IPS-20b (cell line): ENCODE measurements at regions not wholly inside any gene's neighbourhood (a gene's known extent, or its start where the extent isn't known, plus 50 kb on each side); places are given as distances from the start of the nearest gene placed in this dataset.

Source experiments
- H3K27ac ChIP-seq: one replicate; pipeline ENCODE4 v1.5.1; 2013; ENCODE audit warnings: low read length
- H3K27me3 ChIP-seq: 2 replicates; pipeline ENCODE4 v1.6.1; 2013; ENCODE audit warnings: mild to moderate bottlenecking, low read length, inconsistent platforms; ENCODE audit not compliant: insufficient read depth
- H3K36me3 ChIP-seq: 2 replicates; pipeline ENCODE4 v1.6.1; 2013; ENCODE audit warnings: low read depth, mild to moderate bottlenecking, inconsistent platforms, low read length, moderate library complexity; ENCODE audit not compliant: insufficient read depth
- H3K4me1 ChIP-seq: 2 replicates; pipeline ENCODE4 v1.6.1; 2013; ENCODE audit warnings: mild to moderate bottlenecking, control low read depth, inconsistent platforms, low read length, moderate library complexity; ENCODE audit not compliant: insufficient read depth
- H3K4me3 ChIP-seq: 2 replicates; pipeline ENCODE4 v1.5.1; 2013; ENCODE audit warnings: mild to moderate bottlenecking, low read length, inconsistent platforms
- H3K9ac ChIP-seq: 2 replicates; pipeline ENCODE4 v1.6.1; 2013; ENCODE audit warnings: low read depth, mild to moderate bottlenecking, inconsistent platforms, low read length, moderate library complexity
- H3K9me3 ChIP-seq: 2 replicates; pipeline ENCODE4 v1.6.1; 2013; ENCODE audit warnings: mild to moderate bottlenecking, low read depth, low read length, inconsistent platforms; ENCODE audit not compliant: insufficient read depth

DNA sequence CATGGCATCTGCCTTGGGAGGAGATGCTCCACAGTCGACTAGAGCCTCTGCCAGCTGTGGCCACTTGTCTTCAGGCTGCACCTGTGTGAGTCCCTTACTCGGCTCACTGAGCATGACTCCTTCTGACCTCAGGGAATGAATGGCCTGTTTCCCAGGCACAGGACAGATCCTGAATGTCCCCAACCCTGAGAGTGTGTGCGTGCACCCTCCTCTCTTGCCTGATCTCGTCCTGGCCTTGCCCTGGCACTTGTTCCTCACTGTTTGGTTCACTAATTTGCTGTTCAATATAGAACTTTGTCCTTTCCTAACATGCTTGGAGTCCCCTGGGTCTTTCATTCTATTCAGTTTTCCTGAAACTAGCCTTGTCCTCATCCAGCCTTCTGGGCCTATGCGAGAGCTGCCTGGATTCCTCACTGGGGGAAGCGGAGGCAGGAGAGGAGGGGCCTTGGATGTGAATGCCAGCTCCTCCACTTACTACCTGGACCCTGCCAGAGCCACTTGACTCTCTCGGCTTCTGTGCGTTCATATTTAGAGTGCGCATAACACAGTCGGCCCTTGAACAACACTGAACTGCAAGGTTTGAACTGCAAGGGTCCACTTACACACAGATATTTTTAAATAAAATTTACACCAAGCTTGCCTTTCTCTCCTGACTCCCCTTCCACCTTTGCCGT, 184.8 kb downstream of the ACKR3 start:
- Histone ChIP-seq H3K9me3 (no peaks in the 10 kb centered on the region), H3K4me3 (no peak overlapping the region), H3K27ac (no peak overlapping the region), H3K4me1 (no peaks in the 10 kb centered on the region; the same call in 1 of the 2 replicates), H3K27me3 (no peaks in the 10 kb centered on the region), H3K9ac (no peak overlapping the region), H3K36me3 (no peaks in the 10 kb centered on the region)

- H3K36me3 ChIP-seq: no peaks in the 10 kb centered on the region
- no peaks in the 10 kb centered on the region for H3K27me3 ChIP-seq
- no peaks in the 10 kb centered on the region; the same call in 1 of the 2 replicates for H3K4me1 ChIP-seq
- no peak overlapping the region for H3K27ac ChIP-seq
- no peak overlapping the region for H3K9ac ChIP-seq
- H3K4me3 ChIP-seq: no peak overlapping the region
- H3K9me3 ChIP-seq: no peaks in the 10 kb centered on the region
These were observed 185.7 kb downstream of the ACKR3 start for GRCh38 chr2:236755278-236755840.

DNA sequence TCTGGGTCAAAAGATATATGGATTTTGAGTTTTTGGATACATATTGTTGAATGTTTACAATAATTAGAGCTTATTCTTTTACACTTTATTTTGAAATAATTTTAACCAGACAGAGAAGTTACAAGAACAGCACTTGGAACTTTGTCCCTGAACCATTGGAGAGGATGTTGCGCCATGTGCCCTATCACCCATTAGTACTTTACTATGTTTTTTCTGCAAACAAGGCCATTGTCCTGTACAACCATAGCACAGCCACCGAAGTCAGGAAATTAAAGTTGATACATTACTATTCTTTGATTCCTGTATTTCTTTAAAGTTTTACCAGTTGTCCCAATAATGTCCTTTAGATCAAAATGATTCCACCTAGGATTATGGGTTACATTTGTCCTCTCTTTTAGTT, 188.8 kb downstream of the ACKR3 start:
- H3K27ac ChIP-seq: no peak overlapping the region

GRCh38 chr2:236760246-236760645, 190.6 kb downstream of the ACKR3 start:
- no peak overlapping the region for H3K9ac ChIP-seq
- no peaks in the 10 kb centered on the region for H3K9me3 ChIP-seq
- no peaks in the 10 kb centered on the region for H3K36me3 ChIP-seq
- no peak overlapping the region for H3K27ac ChIP-seq
- H3K27me3 ChIP-seq: no peaks in the 10 kb centered on the region
- no peak overlapping the region for H3K4me3 ChIP-seq
- no peaks in the 10 kb centered on the region for H3K4me1 ChIP-seq

More for the DNA sequence above, 188.8 kb downstream of the ACKR3 start:
- H3K36me3 ChIP-seq: no peaks in the 10 kb centered on the region
- no peak overlapping the region for H3K4me3 ChIP-seq
- no peak overlapping the region for H3K9ac ChIP-seq
- H3K4me1 ChIP-seq: no peaks in the 10 kb centered on the region
- no peaks in the 10 kb centered on the region for H3K27me3 ChIP-seq
- H3K9me3 ChIP-seq: no peaks in the 10 kb centered on the region

GRCh38 chr2:236761358-236761757, 191.7 kb downstream of the ACKR3 start:
- Histone ChIP-seq H3K9ac (no peak overlapping the region), H3K27ac (no peak overlapping the region), H3K4me3 (no peak overlapping the region), H3K9me3 (no peaks in the 10 kb centered on the region), H3K4me1 (no peaks in the 10 kb centered on the region), H3K36me3 (no peaks in the 10 kb centered on the region), H3K27me3 (no peaks in the 10 kb centered on the region)

- Histone ChIP-seq H3K4me1 (no peaks in the 10 kb centered on the region), H3K9ac (no peak overlapping the region), H3K9me3 (no peaks in the 10 kb centered on the region), H3K27me3 (no peaks in the 10 kb centered on the region), H3K36me3 (no peaks in the 10 kb centered on the region), H3K4me3 (no peak overlapping the region), H3K27ac (no peak overlapping the region)
These were observed 193.0 kb downstream of the ACKR3 start for GRCh38 chr2:236762628-236763027.

DNA sequence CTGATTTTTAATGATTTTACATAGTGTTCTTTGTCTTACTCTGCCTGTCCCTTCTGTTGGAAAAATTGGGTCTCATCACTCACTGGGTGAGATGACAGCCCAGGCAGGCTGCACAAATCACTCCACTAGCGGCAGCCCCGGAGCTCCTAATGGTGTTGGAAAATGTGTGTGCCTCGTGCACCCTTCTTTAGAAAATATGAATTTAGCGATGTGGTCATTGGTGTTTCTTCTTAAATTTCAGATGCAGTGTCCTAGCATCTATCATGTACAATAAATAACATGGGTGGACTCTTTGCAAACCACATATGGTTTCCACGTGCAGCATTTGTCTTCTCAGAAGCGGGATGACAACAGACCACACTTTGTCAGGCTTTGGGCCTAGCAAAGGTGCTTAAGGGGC, 194.2 kb downstream of the ACKR3 start:
- Histone ChIP-seq H3K4me3 (no peak overlapping the region), H3K9me3 (no peaks in the 10 kb centered on the region), H3K4me1 (no peaks in the 10 kb centered on the region)

GRCh38 chr2:236764716-236765115, 195.1 kb downstream of the ACKR3 start:
- Histone ChIP-seq H3K27me3 (no peaks in the 10 kb centered on the region), H3K27ac (no peak overlapping the region)

More for the DNA sequence above, 194.2 kb downstream of the ACKR3 start:
- no peak overlapping the region for H3K9ac ChIP-seq
- H3K27ac ChIP-seq: no peak overlapping the region
- H3K36me3 ChIP-seq: no peaks in the 10 kb centered on the region
- no peaks in the 10 kb centered on the region for H3K27me3 ChIP-seq

GRCh38 chr2:236765478-236765877, 195.9 kb downstream of the ACKR3 start:
- Histone ChIP-seq H3K27ac (no peak overlapping the region), H3K4me3 (no peak overlapping the region), H3K9ac (no peak overlapping the region), H3K27me3 (no peaks in the 10 kb centered on the region), H3K4me1 (no peaks in the 10 kb centered on the region), H3K9me3 (no peaks in the 10 kb centered on the region), H3K36me3 (no peaks in the 10 kb centered on the region)

More at GRCh38 chr2:236764716-236765115, 195.1 kb downstream of the ACKR3 start:
- H3K9me3 ChIP-seq: no peaks in the 10 kb centered on the region
- no peak overlapping the region for H3K4me3 ChIP-seq
- no peak overlapping the region for H3K9ac ChIP-seq
- H3K4me1 ChIP-seq: no peaks in the 10 kb centered on the region
- H3K36me3 ChIP-seq: no peaks in the 10 kb centered on the region

DNA sequence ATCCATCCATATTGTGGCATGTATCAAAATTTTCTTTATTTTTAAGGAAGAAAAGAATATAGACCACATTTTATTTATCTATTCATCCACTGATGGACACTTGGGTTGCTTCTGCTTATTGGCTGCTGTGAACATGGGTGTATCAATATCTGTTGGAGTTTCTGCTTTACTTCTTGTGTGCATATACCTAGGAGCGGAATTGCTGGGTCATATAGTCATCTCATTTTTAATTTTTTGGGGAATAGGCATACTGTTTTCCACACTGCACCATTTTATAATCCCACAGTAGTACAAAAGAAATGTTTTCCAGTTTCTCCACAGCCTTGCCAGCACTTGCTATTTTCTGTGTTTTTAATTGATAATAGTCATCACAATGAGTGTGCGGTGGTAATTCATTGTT, 197.2 kb downstream of the ACKR3 start:
- no peak overlapping the region for H3K4me3 ChIP-seq
- no peaks in the 10 kb centered on the region for H3K9me3 ChIP-seq
- H3K27me3 ChIP-seq: no peaks in the 10 kb centered on the region
- no peak overlapping the region for H3K27ac ChIP-seq
- no peaks in the 10 kb centered on the region for H3K36me3 ChIP-seq
- no peak overlapping the region for H3K9ac ChIP-seq
- no peaks in the 10 kb centered on the region for H3K4me1 ChIP-seq

GRCh38 chr2:236767941-236768340, 198.3 kb downstream of the ACKR3 start:
- Histone ChIP-seq H3K9ac (no peak overlapping the region), H3K9me3 (no peaks in the 10 kb centered on the region), H3K4me1 (no peaks in the 10 kb centered on the region), H3K27me3 (no peaks in the 10 kb centered on the region), H3K36me3 (no peaks in the 10 kb centered on the region), H3K4me3 (no peak overlapping the region), H3K27ac (no peak overlapping the region)

DNA sequence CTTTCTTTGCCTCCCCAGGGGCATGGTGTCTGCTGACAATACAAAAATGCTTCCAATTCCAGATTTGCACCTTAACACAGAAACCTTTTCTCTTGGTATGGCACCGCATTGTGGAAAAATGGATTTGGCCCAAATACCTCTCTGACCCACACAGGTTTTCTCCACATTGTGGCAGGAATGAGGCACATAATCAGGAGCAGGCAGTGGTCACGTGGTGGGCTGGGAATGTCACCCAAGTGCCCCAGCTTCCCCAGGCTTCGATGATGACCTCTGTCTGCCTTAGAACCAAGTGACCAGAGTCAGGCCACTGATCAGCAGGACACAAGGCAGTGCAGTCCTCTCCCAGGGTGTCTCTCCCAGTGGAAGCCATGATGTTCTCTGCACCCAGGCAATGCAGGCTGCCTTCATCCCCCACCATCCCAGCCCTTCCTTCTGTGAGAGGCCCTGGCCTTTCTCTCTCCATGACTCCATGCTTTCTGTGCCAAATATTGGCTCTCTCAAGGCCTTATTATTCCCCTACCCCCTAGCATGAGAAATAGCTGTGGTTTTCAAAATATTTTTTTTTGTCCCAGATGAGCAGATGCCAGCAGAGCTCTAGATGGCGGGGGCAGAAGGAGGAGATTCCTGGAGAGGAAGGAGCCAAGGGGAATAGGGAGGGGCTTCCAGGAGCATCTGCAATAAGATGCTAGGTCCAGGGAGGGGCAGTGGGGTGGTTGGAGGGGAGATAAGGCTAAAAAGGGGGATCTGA, 198.9 kb downstream of the ACKR3 start:
- H3K27me3 ChIP-seq: no peaks in the 10 kb centered on the region
- H3K36me3 ChIP-seq: no peaks in the 10 kb centered on the region
- no peak overlapping the region for H3K9ac ChIP-seq
- no peak overlapping the region for H3K27ac ChIP-seq
- no peak overlapping the region for H3K4me3 ChIP-seq
- no peaks in the 10 kb centered on the region for H3K4me1 ChIP-seq
- H3K9me3 ChIP-seq: no peaks in the 10 kb centered on the region
